ENCODE measurements at regions not wholly inside any gene's neighbourhood (a gene's known extent, or its start where the extent isn't known, plus 50 kb on each side); places are given as distances from the start of the nearest gene placed in this dataset.

GRCh38 chr1:86649618-86650017 is 54.8 kb upstream of the SH3GLB1 start:
- Histone ChIP-seq H3K36me3 (ENCODE audit: insufficient read depth, low read length) (no peaks in the 10 kb centered on the region), H2AFZ (ENCODE audit: low read length) (no peak overlapping the region), H3K9me3 (ENCODE audit: low read depth, low read length) (no peaks in the 10 kb centered on the region), H3K4me2 (ENCODE audit: insufficient read depth, low read length) (no peak overlapping the region), H3K27ac (ENCODE audit: low read depth, low read length) (no peak overlapping the region), H3K4me1 (ENCODE audit: insufficient read depth, low read length) (peaks cover 7% of the 10 kb centered on the region), H3K4me3 (ENCODE audit: insufficient read depth, low read length) (no peak overlapping the region), H4K20me1 (ENCODE audit: insufficient read depth, low read length) (no peaks in the 10 kb centered on the region), H3K27me3 (ENCODE audit: insufficient read depth, low read length) (no peaks in the 10 kb centered on the region), H3K79me2 (ENCODE audit: insufficient read depth, low read length) (no peaks in the 10 kb centered on the region)
- TF ChIP-seq, protein P1, sequence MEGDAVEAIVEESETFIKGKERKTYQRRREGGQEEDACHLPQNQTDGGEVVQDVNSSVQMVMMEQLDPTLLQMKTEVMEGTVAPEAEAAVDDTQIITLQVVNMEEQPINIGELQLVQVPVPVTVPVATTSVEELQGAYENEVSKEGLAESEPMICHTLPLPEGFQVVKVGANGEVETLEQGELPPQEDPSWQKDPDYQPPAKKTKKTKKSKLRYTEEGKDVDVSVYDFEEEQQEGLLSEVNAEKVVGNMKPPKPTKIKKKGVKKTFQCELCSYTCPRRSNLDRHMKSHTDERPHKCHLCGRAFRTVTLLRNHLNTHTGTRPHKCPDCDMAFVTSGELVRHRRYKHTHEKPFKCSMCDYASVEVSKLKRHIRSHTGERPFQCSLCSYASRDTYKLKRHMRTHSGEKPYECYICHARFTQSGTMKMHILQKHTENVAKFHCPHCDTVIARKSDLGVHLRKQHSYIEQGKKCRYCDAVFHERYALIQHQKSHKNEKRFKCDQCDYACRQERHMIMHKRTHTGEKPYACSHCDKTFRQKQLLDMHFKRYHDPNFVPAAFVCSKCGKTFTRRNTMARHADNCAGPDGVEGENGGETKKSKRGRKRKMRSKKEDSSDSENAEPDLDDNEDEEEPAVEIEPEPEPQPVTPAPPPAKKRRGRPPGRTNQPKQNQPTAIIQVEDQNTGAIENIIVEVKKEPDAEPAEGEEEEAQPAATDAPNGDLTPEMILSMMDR (IDR thresholded peaks at IDR 0.05; ENCODE audit: extremely low read depth, low read depth, low read length): no peak
- DNase-seq (ENCODE audit: insufficient read length, low spot score, missing footprints): no peak

- H4K20me1 ChIP-seq (ENCODE audit: insufficient read depth, low read length): no peaks in the 10 kb centered on the region
- no peak overlapping the region for H2AFZ ChIP-seq (ENCODE audit: low read length)
- H3K36me3 ChIP-seq (ENCODE audit: insufficient read depth, low read length): no peaks in the 10 kb centered on the region
- H3K27ac ChIP-seq (ENCODE audit: low read depth, low read length): no peak overlapping the region
- no peak overlapping the region for H3K4me3 ChIP-seq (ENCODE audit: insufficient read depth, low read length)
- no peaks in the 10 kb centered on the region for H3K27me3 ChIP-seq (ENCODE audit: insufficient read depth, low read length)
- no peak overlapping the region for H3K4me2 ChIP-seq (ENCODE audit: insufficient read depth, low read length)
- TF ChIP-seq, protein P1 (IDR thresholded peaks at IDR 0.05; ENCODE audit: extremely low read depth, low read depth, low read length): no peak
- no peaks in the 10 kb centered on the region for H3K9me3 ChIP-seq (ENCODE audit: low read depth, low read length)
- H3K4me1 ChIP-seq (ENCODE audit: insufficient read depth, low read length): peaks cover 7% of the 10 kb centered on the region
- DNase-seq (ENCODE audit: insufficient read length, low spot score, missing footprints): no peak
- no peaks in the 10 kb centered on the region for H3K79me2 ChIP-seq (ENCODE audit: insufficient read depth, low read length)
Measured at GRCh38 chr1:86650065-86650464, 54.3 kb upstream of the SH3GLB1 start.

Measured in osteoblast (primary cell).